HCT116 (cell line): ENCODE measurements at regions not wholly inside any gene's neighbourhood (a gene's known extent, or its start where the extent isn't known, plus 50 kb on each side); places are given as distances from the start of the nearest gene placed in this dataset.

Experiments
- ATAC-seq: fragments of 200-7000 bp; cut with Tn5 transposase; 2 replicates; pipeline ENCODE4 v1.9.1; 2020; ENCODE audit warnings: mild to moderate bottlenecking, moderate library complexity
- BruUV-seq: library from RNA; stranded (reverse); fragments of 400-500 nt; replicated peaks from 2 replicates; lab custom pipeline; 2021; lab: Mats Ljungman, UMichigan
- CTCF ChIA-PET: fragments of 300-600 bp; sonication (Branson Sonifier 250); formaldehyde crosslinking; loops from one replicate; lab custom pipeline; 2021; ENCODE audit warnings: antibody characterized with exemption; lab: Charles Lee
- POLR2A ChIA-PET: fragments of 300-600, 350-600 bp; sonication (Branson Sonifier 250); formaldehyde crosslinking; loops from one replicate; lab custom pipeline; 2021; ENCODE audit warnings: antibody characterized with exemption; lab: Charles Lee
- RAD21 ChIA-PET, 2 experiments: fragments of 300-600 bp; sonication (Branson Sonifier 250); formaldehyde crosslinking; loops; one replicate each; lab custom pipeline; 2023; ENCODE audit warnings: low total read pairs in 2 of 2; ENCODE audit not compliant: uncharacterized antibody in 2 of 2, unreplicated experiment in 2 of 2, low non-redundant PET in 1 of 2; lab: Charles Lee
- DNase-seq: peaks from one replicate; pipeline ENCODE4 v3.0.0-alpha.2; 2010; ENCODE audit warnings: low read depth, low spot score
- H2AFZ ChIP-seq: fragments of 200-600 bp; shearing (Covaris generic), sonication (generic); 2 replicates; pipeline ENCODE4 v1.6.1; 2017; ENCODE audit warnings: low read depth, mixed run types, mixed read lengths, antibody characterized with exemption, low read length; ENCODE audit not compliant: poor library complexity, severe bottlenecking
- H3K27ac ChIP-seq: 2 replicates; pipeline ENCODE4 v1.5.1; 2012; ENCODE audit warnings: low read depth, low read length
- H3K27me3 ChIP-seq: fragments of 200-600 bp; sonication (generic); 2 replicates; pipeline ENCODE4 v1.6.1; 2016; ENCODE audit warnings: mixed run types, low read length, mixed read lengths; ENCODE audit not compliant: insufficient read depth
- H3K36me3 ChIP-seq, 2 experiments: fragments of 200-500 bp in 1 of 2; fragments of 200-600 bp in 1 of 2; sonication (Bioruptor generic) in 1 of 2; sonication (generic) in 1 of 2; 2 replicates each; pipeline versions ENCODE4 v1.5.1 to v1.6.1; 2014 to 2016; ENCODE audit warnings: low read length in 2 of 2, inconsistent platforms in 1 of 2, mixed read lengths in 1 of 2, mixed run types in 1 of 2; ENCODE audit not compliant: insufficient read depth in 2 of 2, control insufficient read depth in 1 of 2
- H3K4me1 ChIP-seq, 2 experiments: fragments of 200-600 bp in 1 of 2; sonication (generic) in 1 of 2; 2 replicates each; pipeline versions ENCODE4 v1.5.1 to v1.6.1; 2012 to 2017; ENCODE audit warnings: low read length in 2 of 2, inconsistent platforms in 1 of 2, mild to moderate bottlenecking in 1 of 2, mixed read lengths in 1 of 2, mixed run types in 1 of 2, moderate library complexity in 1 of 2; ENCODE audit not compliant: insufficient read depth in 2 of 2, control insufficient read depth in 1 of 2
- H3K4me2 ChIP-seq: fragments of 200-600 bp; sonication (generic); 2 replicates; pipeline ENCODE4 v1.6.1; 2017; ENCODE audit warnings: mixed run types, low read length, mixed read lengths
- H3K4me3 ChIP-seq, 2 experiments: fragments of 200-600 bp in 1 of 2; sonication (generic) in 1 of 2; replicated peaks in 1 of 2; 2 replicates each; pipeline ENCODE4 v1.5.1; 2011 to 2016; ENCODE audit warnings: low read length in 2 of 2, control low read depth in 1 of 2, low read depth in 1 of 2, mild to moderate bottlenecking in 1 of 2, mixed read lengths in 1 of 2, mixed run types in 1 of 2
- H3K79me2 ChIP-seq: fragments of 200-600 bp; sonication (generic); 2 replicates; pipeline ENCODE4 v1.6.1; 2017; ENCODE audit warnings: mild to moderate bottlenecking, mixed run types, low read length, moderate library complexity, mixed read lengths; ENCODE audit not compliant: insufficient read depth
- H3K9ac ChIP-seq: fragments of 200-600 bp; sonication (generic); 2 replicates; pipeline ENCODE4 v1.6.1; 2016; ENCODE audit warnings: low read length, mixed read lengths
- H3K9me2 ChIP-seq: fragments of 200-600 bp; sonication (generic), shearing (Covaris generic); 2 replicates; pipeline ENCODE4 v1.6.1; 2017; ENCODE audit warnings: mixed run types, mild to moderate bottlenecking, moderate library complexity; ENCODE audit not compliant: insufficient read depth
- H3K9me3 ChIP-seq, 2 experiments: fragments of 200-500 bp in 1 of 2; fragments of 200-600 bp in 1 of 2; sonication (Bioruptor generic) in 1 of 2; sonication (generic) in 1 of 2; 2 replicates each; pipeline ENCODE4 v1.6.1; 2014 to 2017; ENCODE audit warnings: low read length in 2 of 2, mixed read lengths in 2 of 2, inconsistent platforms in 1 of 2, low read depth in 1 of 2, mild to moderate bottlenecking in 1 of 2, mixed run types in 1 of 2, moderate library complexity in 1 of 2; ENCODE audit not compliant: control insufficient read depth in 1 of 2, insufficient read depth in 1 of 2
- H4K20me1 ChIP-seq: fragments of 200-600 bp; sonication (generic), shearing (Covaris generic); 2 replicates; pipeline ENCODE4 v1.6.1; 2017; ENCODE audit warnings: mixed run types, mild to moderate bottlenecking, moderate library complexity; ENCODE audit not compliant: insufficient read depth
- ATF3 ChIP-seq: IDR thresholded peaks from 2 replicates; pipeline ENCODE4 v1.6.1; 2012
- CBX3 ChIP-seq: IDR thresholded peaks from 2 replicates; pipeline ENCODE4 v1.6.1; 2012; ENCODE audit warnings: low read depth
- CTCF ChIP-seq, 3 experiments: fragments of 200-600 bp in 1 of 3; sonication (generic) in 1 of 3; IDR thresholded peaks in 2 of 3; conservative IDR thresholded peaks in 1 of 3; 2 replicates each; pipeline ENCODE4 v1.5.1; 2012 to 2017; ENCODE audit warnings: low read depth in 2 of 3, low read length in 2 of 3, antibody characterized with exemption in 1 of 3, borderline replicate concordance in 1 of 3, control low read depth in 1 of 3, mild to moderate bottlenecking in 1 of 3, mixed read lengths in 1 of 3, mixed run types in 1 of 3, moderate library complexity in 1 of 3; ENCODE audit not compliant: insufficient read depth in 1 of 3
- ELF1 ChIP-seq: IDR thresholded peaks from 2 replicates; pipeline ENCODE4 v1.6.1; 2012; ENCODE audit warnings: low read depth, borderline replicate concordance
- EZH2phosphoT487 ChIP-seq: fragments of 200-600 bp; IDR thresholded peaks from 2 replicates; pipeline ENCODE4 v1.6.1; 2018; ENCODE audit warnings: antibody characterized with exemption, borderline replicate concordance
- FOSL1 ChIP-seq: IDR thresholded peaks from 2 replicates; pipeline ENCODE4 v1.6.1; 2012; ENCODE audit warnings: low read depth
- JUND ChIP-seq: IDR thresholded peaks from 2 replicates; pipeline ENCODE4 v1.6.1; 2012
- POLR2A ChIP-seq: IDR thresholded peaks from 2 replicates; pipeline ENCODE4 v1.7.0; 2011; ENCODE audit warnings: borderline replicate concordance; ENCODE audit not compliant: insufficient read depth, insufficient read length; ENCODE audit errors: extremely low read depth
- SIN3A ChIP-seq: IDR thresholded peaks from 2 replicates; pipeline ENCODE4 v1.6.1; 2012; ENCODE audit warnings: low read depth
- SRF ChIP-seq: IDR thresholded peaks from 2 replicates; pipeline ENCODE4 v1.6.1; 2012; ENCODE audit warnings: low read depth
- TCF7L2 ChIP-seq: IDR thresholded peaks from 2 replicates; pipeline ENCODE4 v1.7.0; 2011; ENCODE audit warnings: borderline replicate concordance, inconsistent platforms; ENCODE audit not compliant: insufficient read depth, insufficient read length; ENCODE audit errors: extremely low read depth
- YY1 ChIP-seq: IDR thresholded peaks from 2 replicates; pipeline ENCODE4 v1.6.1; 2011; ENCODE audit warnings: low read length, low read depth, moderate library complexity, mild to moderate bottlenecking; ENCODE audit not compliant: insufficient replicate concordance; ENCODE audit errors: extremely low read depth
- ZBTB33 ChIP-seq: IDR thresholded peaks from 2 replicates; pipeline ENCODE4 v1.6.1; 2011; ENCODE audit warnings: mild to moderate bottlenecking, low read length, moderate library complexity; ENCODE audit not compliant: insufficient replicate concordance; ENCODE audit errors: extremely low read depth
- ZFX ChIP-seq: fragments of 450-650 bp; IDR thresholded peaks from 2 replicates; pipeline ENCODE4 v1.6.1; 2017
- intact Hi-C: fragments of 100-400 bp; cut with micrococcal nuclease; formaldehyde crosslinking; loops from 2 replicates; pipeline ENCODE4 v1.10.0; 2022
- TF ChIP-seq, protein P1 (sequence below): IDR thresholded peaks from 2 replicates; pipeline ENCODE4 v1.6.1; 2012; ENCODE audit warnings: low read depth

- POLR2A ChIA-PET, result no interaction called here
Measured at GRCh38 chr6:11869672-11870340, 91.2 kb upstream of the ADTRP start.

More at GRCh38 chr6:11869672-11870340, 91.2 kb upstream of the ADTRP start:
- Histone ChIP-seq H3K27me3 (no peaks in the 10 kb centered on the region), H3K9me3 (no peaks in the 10 kb centered on the region), H3K79me2 (no peaks in the 10 kb centered on the region), H2AFZ (no peak overlapping the region), H3K36me3 (no peaks in the 10 kb centered on the region), H3K4me2 (no peak overlapping the region), H3K9ac (no peak overlapping the region), H3K9me2 (no peaks in the 10 kb centered on the region), H3K4me3 (no peak overlapping the region), H3K27ac (no peak overlapping the region), H3K4me1 (peaks cover 0 to 3% of the 10 kb centered on the region in 2 experiments; a peak in 1 of 4 replicates)
- BruUV-seq, result no TSS peak
- intact Hi-C loops, result no loop called here
- CTCF ChIA-PET, result no interaction called here
- no peak for ATAC-seq
- TF ChIP-seq ELF1, result no peak
- TF ChIP-seq TCF7L2, result no peak
- TF ChIP-seq POLR2A, result no peak
- TF ChIP-seq, protein P1, sequence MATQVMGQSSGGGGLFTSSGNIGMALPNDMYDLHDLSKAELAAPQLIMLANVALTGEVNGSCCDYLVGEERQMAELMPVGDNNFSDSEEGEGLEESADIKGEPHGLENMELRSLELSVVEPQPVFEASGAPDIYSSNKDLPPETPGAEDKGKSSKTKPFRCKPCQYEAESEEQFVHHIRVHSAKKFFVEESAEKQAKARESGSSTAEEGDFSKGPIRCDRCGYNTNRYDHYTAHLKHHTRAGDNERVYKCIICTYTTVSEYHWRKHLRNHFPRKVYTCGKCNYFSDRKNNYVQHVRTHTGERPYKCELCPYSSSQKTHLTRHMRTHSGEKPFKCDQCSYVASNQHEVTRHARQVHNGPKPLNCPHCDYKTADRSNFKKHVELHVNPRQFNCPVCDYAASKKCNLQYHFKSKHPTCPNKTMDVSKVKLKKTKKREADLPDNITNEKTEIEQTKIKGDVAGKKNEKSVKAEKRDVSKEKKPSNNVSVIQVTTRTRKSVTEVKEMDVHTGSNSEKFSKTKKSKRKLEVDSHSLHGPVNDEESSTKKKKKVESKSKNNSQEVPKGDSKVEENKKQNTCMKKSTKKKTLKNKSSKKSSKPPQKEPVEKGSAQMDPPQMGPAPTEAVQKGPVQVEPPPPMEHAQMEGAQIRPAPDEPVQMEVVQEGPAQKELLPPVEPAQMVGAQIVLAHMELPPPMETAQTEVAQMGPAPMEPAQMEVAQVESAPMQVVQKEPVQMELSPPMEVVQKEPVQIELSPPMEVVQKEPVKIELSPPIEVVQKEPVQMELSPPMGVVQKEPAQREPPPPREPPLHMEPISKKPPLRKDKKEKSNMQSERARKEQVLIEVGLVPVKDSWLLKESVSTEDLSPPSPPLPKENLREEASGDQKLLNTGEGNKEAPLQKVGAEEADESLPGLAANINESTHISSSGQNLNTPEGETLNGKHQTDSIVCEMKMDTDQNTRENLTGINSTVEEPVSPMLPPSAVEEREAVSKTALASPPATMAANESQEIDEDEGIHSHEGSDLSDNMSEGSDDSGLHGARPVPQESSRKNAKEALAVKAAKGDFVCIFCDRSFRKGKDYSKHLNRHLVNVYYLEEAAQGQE, result no peak
- no peak for TF ChIP-seq FOSL1
- no peak for TF ChIP-seq ZFX
- TF ChIP-seq CTCF (IDR thresholded peaks at IDR 0.05 in 2 of 3, conservative IDR thresholded peaks at IDR 0.05 in 1 of 3; ENCODE audit: borderline replicate concordance in 1 of 3, insufficient read depth in 1 of 3, low read depth in 2 of 3, low read length in 2 of 3), result no peak
- no peak for TF ChIP-seq EZH2phosphoT487
- no peak for TF ChIP-seq YY1
- TF ChIP-seq SRF, result no peak
- no peak for TF ChIP-seq SIN3A
- TF ChIP-seq JUND, result no peak
- TF ChIP-seq CBX3, result no peak
- TF ChIP-seq ATF3, result no peak
- no peak for TF ChIP-seq ZBTB33
- TF ChIP-seq, all 23 proteins: peak for 0
- no peaks in the 10 kb centered on the region for H4K20me1 ChIP-seq
- RAD21 ChIA-PET, result no interaction called here
- no peak for DNase-seq
